Activated CD8-positive, alpha-beta T cell treated with anti-CD3 and anti-CD28 coated beads, Interleukin-2, amount 10 ng/mL, durations not matched to agents 7 days and 5 days (primary cell): ENCODE measurements at regions not wholly inside any gene's neighbourhood (a gene's known extent, or its start where the extent isn't known, plus 50 kb on each side); places are given as distances from the start of the nearest gene placed in this dataset.
"Not testable (repeated sequence)": the region's sequence is repeated elsewhere in the genome, so short reads cannot be mapped to it uniquely, and the experiment has no call there.

ENCODE experiments used
- ATAC-seq: fragments of 150-1000 bp; cut with Tn5 transposase; one replicate; pipeline ENCODE4 v1.10.0; 2021; ENCODE audit warnings: moderate library complexity
- CTCF ChIA-PET: fragments of 350-600 bp; sonication (Branson Sonifier 250); formaldehyde crosslinking; loops from one replicate; lab custom pipeline; 2021; ENCODE audit warnings: antibody characterized with exemption; lab: Charles Lee
- POLR2A ChIA-PET: fragments of 350-600 bp; sonication (Branson Sonifier 250); formaldehyde crosslinking; loops from one replicate; lab custom pipeline; 2021; ENCODE audit warnings: antibody characterized with exemption; lab: Charles Lee
- DNase-seq: peaks from one replicate; pipeline ENCODE4 v3.0.0-alpha.2; 2020
- H3K27ac Mint-ChIP-seq: one replicate; pipeline ENCODE4 v1.8.0; 2021; ENCODE audit warnings: mild to moderate bottlenecking, mixed read lengths
- H3K27me3 Mint-ChIP-seq: one replicate; pipeline ENCODE4 v1.8.0; 2021; ENCODE audit warnings: low read depth, mixed read lengths
- H3K36me3 Mint-ChIP-seq: one replicate; pipeline ENCODE4 v1.8.0; 2021; ENCODE audit warnings: low read depth, mixed read lengths
- H3K4me1 Mint-ChIP-seq: one replicate; pipeline ENCODE4 v1.8.0; 2021; ENCODE audit warnings: low read depth, mixed read lengths
- H3K4me3 Mint-ChIP-seq: one replicate; pipeline ENCODE4 v1.8.0; 2021; ENCODE audit warnings: mild to moderate bottlenecking, mixed read lengths
- H3K9me3 Mint-ChIP-seq: one replicate; pipeline ENCODE4 v1.8.0; 2022; ENCODE audit warnings: mixed read lengths; ENCODE audit not compliant: insufficient read depth

GRCh38 chr16:33009468-33009867 is 184.6 kb upstream of the TP53TG3C start:
- ATAC-seq, H3K36me3 Mint-ChIP-seq, H3K4me3 Mint-ChIP-seq, H3K9me3 Mint-ChIP-seq, H3K27me3 Mint-ChIP-seq, H3K4me1 Mint-ChIP-seq, H3K27ac Mint-ChIP-seq, CTCF ChIA-PET, POLR2A ChIA-PET: not testable (repeated sequence)
- DNase-seq, result peak; percentile 50

- H3K36me3 Mint-ChIP-seq, DNase-seq, H3K9me3 Mint-ChIP-seq, H3K27me3 Mint-ChIP-seq, H3K4me1 Mint-ChIP-seq, ATAC-seq, POLR2A ChIA-PET, CTCF ChIA-PET, H3K27ac Mint-ChIP-seq, H3K4me3 Mint-ChIP-seq: not testable (repeated sequence)
Measured at GRCh38 chr16:33027121-33027520, 166.9 kb upstream of the TP53TG3C start.

- CTCF ChIA-PET, H3K27me3 Mint-ChIP-seq: not testable (repeated sequence)
Measured at GRCh38 chr16:33027941-33028340, 166.1 kb upstream of the TP53TG3C start.

GRCh38 chr16:33028707-33029390 is 165.2 kb upstream of the TP53TG3C start:
- DNase-seq, H3K36me3 Mint-ChIP-seq, H3K9me3 Mint-ChIP-seq, H3K4me1 Mint-ChIP-seq, POLR2A ChIA-PET, H3K27ac Mint-ChIP-seq, H3K27me3 Mint-ChIP-seq, ATAC-seq, CTCF ChIA-PET, H3K4me3 Mint-ChIP-seq: not testable (repeated sequence)

More at GRCh38 chr16:33027941-33028340, 166.1 kb upstream of the TP53TG3C start:
- H3K27ac Mint-ChIP-seq, H3K36me3 Mint-ChIP-seq, H3K9me3 Mint-ChIP-seq, POLR2A ChIA-PET, DNase-seq, H3K4me3 Mint-ChIP-seq, ATAC-seq, H3K4me1 Mint-ChIP-seq: not testable (repeated sequence)

- H3K4me1 Mint-ChIP-seq, H3K27me3 Mint-ChIP-seq, H3K27ac Mint-ChIP-seq, DNase-seq, ATAC-seq, H3K4me3 Mint-ChIP-seq, H3K36me3 Mint-ChIP-seq, CTCF ChIA-PET, H3K9me3 Mint-ChIP-seq, POLR2A ChIA-PET: not testable (repeated sequence)
Measured at GRCh38 chr16:33048849-33049248, 145.2 kb upstream of the TP53TG3C start.

GRCh38 chr16:33059206-33059605 is 134.8 kb upstream of the TP53TG3C start:
- no peak overlapping the region for H3K27ac Mint-ChIP-seq
- H3K27me3 Mint-ChIP-seq, result no peaks in the 10 kb centered on the region
- ATAC-seq, result no peak
- DNase-seq, result no peak
- CTCF ChIA-PET, result no interaction called here
- H3K4me1 Mint-ChIP-seq, result no peaks in the 10 kb centered on the region
- H3K4me3 Mint-ChIP-seq, result no peak overlapping the region
- no peaks in the 10 kb centered on the region for H3K9me3 Mint-ChIP-seq
- no peaks in the 10 kb centered on the region for H3K36me3 Mint-ChIP-seq
- POLR2A ChIA-PET, result no interaction called here

GRCh38 chr16:33059654-33060421 is 134.2 kb upstream of the TP53TG3C start:
- H3K4me1 Mint-ChIP-seq, CTCF ChIA-PET, H3K9me3 Mint-ChIP-seq, H3K27ac Mint-ChIP-seq, H3K27me3 Mint-ChIP-seq, ATAC-seq, DNase-seq, POLR2A ChIA-PET, H3K36me3 Mint-ChIP-seq, H3K4me3 Mint-ChIP-seq: not testable (repeated sequence)

GRCh38 chr16:33062763-33063162 is 131.3 kb upstream of the TP53TG3C start:
- ATAC-seq, result not testable (repeated sequence)

GRCh38 chr16:33063365-33064170 is 130.5 kb upstream of the TP53TG3C start:
- DNase-seq, H3K4me1 Mint-ChIP-seq, H3K27me3 Mint-ChIP-seq, ATAC-seq, H3K4me3 Mint-ChIP-seq, H3K36me3 Mint-ChIP-seq, H3K9me3 Mint-ChIP-seq, CTCF ChIA-PET, POLR2A ChIA-PET, H3K27ac Mint-ChIP-seq: not testable (repeated sequence)

More at GRCh38 chr16:33062763-33063162, 131.3 kb upstream of the TP53TG3C start:
- H3K4me1 Mint-ChIP-seq, DNase-seq, H3K9me3 Mint-ChIP-seq, H3K27me3 Mint-ChIP-seq, H3K27ac Mint-ChIP-seq, CTCF ChIA-PET, H3K4me3 Mint-ChIP-seq, H3K36me3 Mint-ChIP-seq, POLR2A ChIA-PET: not testable (repeated sequence)

GRCh38 chr16:33064454-33065073 is 129.5 kb upstream of the TP53TG3C start:
- H3K36me3 Mint-ChIP-seq, ATAC-seq, H3K4me3 Mint-ChIP-seq, H3K4me1 Mint-ChIP-seq, DNase-seq, POLR2A ChIA-PET, H3K9me3 Mint-ChIP-seq, CTCF ChIA-PET, H3K27ac Mint-ChIP-seq, H3K27me3 Mint-ChIP-seq: not testable (repeated sequence)
